GM10266 (cell line): ENCODE measurements at regions not wholly inside any gene's neighbourhood (a gene's known extent, or its start where the extent isn't known, plus 50 kb on each side); places are given as distances from the start of the nearest gene placed in this dataset.

ENCODE experiments used
- DNase-seq: peaks from one replicate; pipeline ENCODE4 v3.0.0; 2012; ENCODE audit errors: extremely low spot score
- CTCF ChIP-seq: IDR thresholded peaks from 2 replicates; pipeline ENCODE4 v1.5.1; 2012; ENCODE audit warnings: mild to moderate bottlenecking, low read depth; ENCODE audit not compliant: control insufficient read depth, insufficient read depth; ENCODE audit errors: missing control alignments

- TF ChIP-seq CTCF: no peak
- no peak for DNase-seq
These were observed 102.0 kb upstream of the YWHAQ start for GRCh38 chr2:9732824-9733223.

- no peak for TF ChIP-seq CTCF
- DNase-seq: no peak
These were observed 103.5 kb upstream of the YWHAQ start for GRCh38 chr2:9734308-9734707.

DNA sequence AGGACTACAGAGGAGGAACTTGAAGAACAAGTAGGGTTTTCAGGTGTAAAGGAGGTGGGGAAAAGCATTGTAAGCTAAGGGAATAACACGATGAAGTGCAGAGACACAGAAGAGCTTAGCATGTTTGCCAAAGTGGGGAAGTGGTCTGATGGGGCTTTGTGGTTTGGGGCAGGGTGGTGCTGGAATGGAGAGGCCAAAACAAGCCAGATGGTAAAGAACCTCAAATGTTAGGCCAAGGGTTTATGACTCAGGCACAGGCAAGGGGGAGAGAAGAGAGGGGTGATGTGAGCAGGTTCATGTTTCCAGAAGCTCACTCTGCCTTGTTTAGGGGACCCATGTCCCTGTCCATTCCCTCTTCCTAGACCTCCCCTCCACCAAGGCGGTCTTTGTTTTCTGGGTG is 104.5 kb upstream of the YWHAQ start:
- TF ChIP-seq CTCF: no peak
- DNase-seq: no peak

- no peak for DNase-seq
- TF ChIP-seq CTCF: no peak
These were observed 105.2 kb upstream of the YWHAQ start for GRCh38 chr2:9736021-9736420.

GRCh38 chr2:9737053-9737875 is 106.0 kb upstream of the TAF1B start:
- peak; percentile 65 for DNase-seq
- TF ChIP-seq CTCF: peak; percentile 21

DNA sequence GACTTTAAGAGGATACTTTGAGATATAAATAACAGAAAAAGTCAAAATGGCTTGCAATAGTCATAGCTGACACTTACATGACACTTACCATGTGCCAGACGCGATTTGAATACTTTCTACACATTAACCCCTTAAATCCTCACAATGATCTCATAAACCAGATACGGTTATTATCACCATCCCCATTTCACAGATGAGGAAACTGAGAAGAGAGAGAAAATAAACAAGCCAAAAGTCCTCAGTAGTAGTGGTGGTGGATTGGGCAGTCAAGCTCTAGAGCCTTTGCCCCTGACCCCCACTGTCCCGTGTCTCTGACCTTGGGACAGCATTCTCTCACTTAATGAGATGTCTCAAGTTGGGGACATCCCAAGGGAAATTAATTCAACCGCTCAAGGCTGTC is 105.2 kb upstream of the TAF1B start:
- no peak for DNase-seq
- no peak for TF ChIP-seq CTCF
